Adipocyte (in vitro differentiated cells): ENCODE measurements at regions not wholly inside any gene's neighbourhood (a gene's known extent, or its start where the extent isn't known, plus 50 kb on each side); places are given as distances from the start of the nearest gene placed in this dataset.

ENCODE experiments used
- DNase-seq: peaks from one replicate; pipeline ENCODE4 v3.0.0-alpha.2; 2015; ENCODE audit warnings: low read depth
- H3K27me3 ChIP-seq: replicated peaks from 2 replicates; pipeline ENCODE4 v1.7.0; 2013; ENCODE audit warnings: mild to moderate bottlenecking, low read length, moderate library complexity; ENCODE audit not compliant: control insufficient read depth, insufficient read depth
- H3K36me3 ChIP-seq: 2 replicates; pipeline ENCODE4 v1.7.0; 2013; ENCODE audit warnings: low read length, mild to moderate bottlenecking, moderate library complexity; ENCODE audit not compliant: control insufficient read depth, insufficient read depth, severe bottlenecking
- H3K4me1 ChIP-seq: 2 replicates; pipeline ENCODE4 v1.7.0; 2013; ENCODE audit warnings: mild to moderate bottlenecking, low read length, moderate library complexity; ENCODE audit not compliant: control insufficient read depth, insufficient read depth
- H3K4me3 ChIP-seq: 2 replicates; pipeline ENCODE4 v1.7.0; 2013; ENCODE audit warnings: mild to moderate bottlenecking, low read length, moderate library complexity
- H3K9ac ChIP-seq: 2 replicates; pipeline ENCODE4 v1.7.0; 2013; ENCODE audit warnings: mild to moderate bottlenecking, low read length, moderate library complexity
- H3K9me3 ChIP-seq: 2 replicates; pipeline ENCODE4 v1.7.0; 2013; ENCODE audit warnings: mild to moderate bottlenecking, low read length, moderate library complexity; ENCODE audit not compliant: control insufficient read depth

- H3K9ac ChIP-seq = no peak overlapping the region
- H3K4me3 ChIP-seq = no peak overlapping the region
- H3K27me3 ChIP-seq = no peaks in the 10 kb centered on the region
- no peaks in the 10 kb centered on the region for H3K36me3 ChIP-seq
- no peaks in the 10 kb centered on the region for H3K4me1 ChIP-seq
- H3K9me3 ChIP-seq = no peaks in the 10 kb centered on the region
- DNase-seq = no peak
Measured at GRCh38 chr2:4256351-4256750, 553.0 kb downstream of the DCDC2C start.

GRCh38 chr2:4258563-4258962, 555.2 kb downstream of the DCDC2C start:
- no peaks in the 10 kb centered on the region for H3K36me3 ChIP-seq
- no peak for DNase-seq

GRCh38 chr2:4265936-4266335, 562.6 kb downstream of the DCDC2C start:
- Histone ChIP-seq H3K4me3 (no peak overlapping the region), H3K9me3 (no peaks in the 10 kb centered on the region), H3K4me1 (no peaks in the 10 kb centered on the region), H3K9ac (no peak overlapping the region), H3K36me3 (no peaks in the 10 kb centered on the region), H3K27me3 (no peaks in the 10 kb centered on the region)
- no peak for DNase-seq

More at GRCh38 chr2:4258563-4258962, 555.2 kb downstream of the DCDC2C start:
- Histone ChIP-seq H3K9me3 (no peaks in the 10 kb centered on the region), H3K4me1 (no peaks in the 10 kb centered on the region), H3K27me3 (no peaks in the 10 kb centered on the region), H3K9ac (no peak overlapping the region), H3K4me3 (no peak overlapping the region)

GRCh38 chr2:4269885-4270284, 566.5 kb downstream of the DCDC2C start:
- Histone ChIP-seq H3K4me1 (no peaks in the 10 kb centered on the region), H3K9ac (no peak overlapping the region), H3K36me3 (no peaks in the 10 kb centered on the region), H3K9me3 (no peaks in the 10 kb centered on the region), H3K27me3 (no peaks in the 10 kb centered on the region), H3K4me3 (no peak overlapping the region)
- DNase-seq = no peak

GRCh38 chr2:4272261-4272858, 569.0 kb downstream of the DCDC2C start:
- no peak overlapping the region for H3K4me3 ChIP-seq
- no peaks in the 10 kb centered on the region for H3K27me3 ChIP-seq
- no peak overlapping the region for H3K9ac ChIP-seq
- no peaks in the 10 kb centered on the region for H3K36me3 ChIP-seq
- no peak for DNase-seq
- no peaks in the 10 kb centered on the region for H3K4me1 ChIP-seq
- H3K9me3 ChIP-seq = no peaks in the 10 kb centered on the region

- no peaks in the 10 kb centered on the region for H3K9me3 ChIP-seq
- no peak for DNase-seq
- H3K27me3 ChIP-seq = no peaks in the 10 kb centered on the region
- no peak overlapping the region for H3K9ac ChIP-seq
- H3K4me1 ChIP-seq = no peaks in the 10 kb centered on the region
- H3K36me3 ChIP-seq = no peaks in the 10 kb centered on the region
- H3K4me3 ChIP-seq = no peak overlapping the region
Measured at GRCh38 chr2:4278392-4278791, 575.0 kb downstream of the DCDC2C start.

- Histone ChIP-seq H3K4me3 (no peak overlapping the region), H3K9ac (no peak overlapping the region), H3K36me3 (no peaks in the 10 kb centered on the region), H3K27me3 (no peaks in the 10 kb centered on the region), H3K9me3 (no peaks in the 10 kb centered on the region), H3K4me1 (no peaks in the 10 kb centered on the region)
- DNase-seq = no peak
Measured at GRCh38 chr2:4279431-4279830, 576.1 kb downstream of the DCDC2C start.

GRCh38 chr2:4291430-4291829, 588.1 kb downstream of the DCDC2C start:
- no peaks in the 10 kb centered on the region for H3K4me1 ChIP-seq
- peaks cover 7% of the 10 kb centered on the region for H3K9me3 ChIP-seq
- H3K9ac ChIP-seq = no peak overlapping the region
- no peak overlapping the region for H3K4me3 ChIP-seq
- DNase-seq = no peak
- no peaks in the 10 kb centered on the region for H3K36me3 ChIP-seq
- no peaks in the 10 kb centered on the region for H3K27me3 ChIP-seq

GRCh38 chr2:4295680-4296079, 592.3 kb downstream of the DCDC2C start:
- H3K9ac ChIP-seq = no peak overlapping the region
- H3K4me3 ChIP-seq = no peak overlapping the region
- H3K36me3 ChIP-seq = no peaks in the 10 kb centered on the region
- H3K27me3 ChIP-seq = no peaks in the 10 kb centered on the region
- no peaks in the 10 kb centered on the region for H3K4me1 ChIP-seq
- DNase-seq = no peak
- no peaks in the 10 kb centered on the region for H3K9me3 ChIP-seq

GRCh38 chr2:4300616-4301015, 597.2 kb downstream of the DCDC2C start:
- H3K9ac ChIP-seq = no peak overlapping the region
- H3K4me3 ChIP-seq = no peak overlapping the region
- peaks cover 6% of the 10 kb centered on the region for H3K9me3 ChIP-seq
- DNase-seq = no peak
- H3K4me1 ChIP-seq = no peaks in the 10 kb centered on the region
- H3K27me3 ChIP-seq = no peaks in the 10 kb centered on the region
- H3K36me3 ChIP-seq = no peaks in the 10 kb centered on the region

GRCh38 chr2:4324531-4324930, 621.2 kb downstream of the DCDC2C start:
- H3K9ac ChIP-seq = no peak overlapping the region
- peaks cover 10% of the 10 kb centered on the region for H3K9me3 ChIP-seq
- H3K27me3 ChIP-seq = no peaks in the 10 kb centered on the region
- no peak for DNase-seq
- no peaks in the 10 kb centered on the region for H3K4me1 ChIP-seq
- no peak overlapping the region for H3K4me3 ChIP-seq
- no peaks in the 10 kb centered on the region for H3K36me3 ChIP-seq

GRCh38 chr2:4336864-4337263, 633.5 kb downstream of the DCDC2C start:
- no peak overlapping the region for H3K9ac ChIP-seq
- no peaks in the 10 kb centered on the region for H3K4me1 ChIP-seq
- H3K36me3 ChIP-seq = no peaks in the 10 kb centered on the region
- H3K9me3 ChIP-seq = peaks cover 3% of the 10 kb centered on the region
- H3K27me3 ChIP-seq = no peaks in the 10 kb centered on the region
- no peak for DNase-seq
- H3K4me3 ChIP-seq = no peak overlapping the region
